ENCODE measurements at regions not wholly inside any gene's neighbourhood (a gene's known extent, or its start where the extent isn't known, plus 50 kb on each side); places are given as distances from the start of the nearest gene placed in this dataset.

GRCh38 chr4:107164962-107165475 lies 128.9 kb upstream of the DKK2 start (continued):
- TF ChIP-seq CREB3 (tag; conservative IDR thresholded peaks at IDR 0.05; ENCODE audit: low read depth): no peak

GRCh38 chr4:107156443-107156842 lies 120.3 kb upstream of the DKK2 start:
- Histone ChIP-seq H3K4me2 (ENCODE audit: insufficient read depth, low read length) (no peak overlapping the region), H3K36me3 (ENCODE audit: control insufficient read depth, insufficient read depth, low read length) (no peaks in the 10 kb centered on the region), H3K9ac (ENCODE audit: insufficient read depth in 1 of 2, low read depth in 2 of 2, low read length in 2 of 2) (no peak overlapping the region), H3K79me2 (ENCODE audit: control insufficient read depth, insufficient read depth, low read length) (no peaks in the 10 kb centered on the region), H3K9me1 (ENCODE audit: control insufficient read depth, insufficient read depth, low read length) (no peaks in the 10 kb centered on the region), H4K20me1 (replicated peaks; ENCODE audit: control insufficient read depth, insufficient read depth, low read length) (no peaks in the 10 kb centered on the region), H3K27ac (ENCODE audit: extremely low read depth, low read depth, low read length) (no peak overlapping the region), H3K27me3 (ENCODE audit: control insufficient read depth in 2 of 2, insufficient read depth in 2 of 2, low read length in 2 of 2) (no peaks in the 10 kb centered on the region), H3K4me1 (replicated peaks in 1 of 2; ENCODE audit: control insufficient read depth in 2 of 2, insufficient read depth in 2 of 2, low read length in 2 of 2) (no peaks in the 10 kb centered on the region), H3K4me3 (no peak overlapping the region), H2AFZ (ENCODE audit: low read depth, low read length) (no peak overlapping the region), H3K9me3 (replicated peaks; ENCODE audit: control insufficient read depth, insufficient read depth, low read depth, low read length) (peaks cover 2% of the 10 kb centered on the region; the same call in 1 of the 2 replicates)
- FAIRE-seq: no peak
- no peak for ATAC-seq
- ChIA-PET POLR2A (no interaction called here), CTCF (ENCODE audit: low intra/inter-chr PET ratio) (no interaction called here)
- in situ Hi-C loops (cut with MboI) (no loop called here), intact Hi-C loops (cut with micrococcal nuclease) (no loop called here)
- no TSS peak for BruUV-seq (replicated peaks)
- no peak for DNase-seq (ENCODE audit: extremely low read depth in 1 of 4, low spot score in 3 of 4)
- no peak for TF ChIP-seq ASH1L (IDR thresholded peaks at IDR 0.05; ENCODE audit: borderline replicate concordance, low read depth, partially characterized antibody)
- no peak for TF ChIP-seq ETV6 (IDR thresholded peaks at IDR 0.05; ENCODE audit: borderline replicate concordance in 1 of 2, low read depth in 2 of 2, low read length in 1 of 2)
- TF ChIP-seq ETV6 (CRISPR knock-in tag; IDR thresholded peaks at IDR 0.05; ENCODE audit: borderline replicate concordance): no peak
- TF ChIP-seq MIER1 (IDR thresholded peaks at IDR 0.05; ENCODE audit: low read depth): no peak
- no peak for TF ChIP-seq ZNF280B (CRISPR knock-in tag; IDR thresholded peaks at IDR 0.05)
- no peak for TF ChIP-seq FOXJ2 (tag; IDR thresholded peaks at IDR 0.05)
- TF ChIP-seq ZNF24 (IDR thresholded peaks at IDR 0.05): no peak
- no peak for TF ChIP-seq PTBP1 (IDR thresholded peaks at IDR 0.05; ENCODE audit: low read depth, low read length)

Measured in K562 (cell line).